Heart right ventricle (tissue), 16 donors: ENCODE measurements at regions not wholly inside any gene's neighbourhood (a gene's known extent, or its start where the extent isn't known, plus 50 kb on each side); places are given as distances from the start of the nearest gene placed in this dataset.

Source experiments
- ATAC-seq, 8 donors: fragments of 200-7000 bp; cut with Tn5 transposase; one replicate each; pipeline ENCODE4 v1.9.1; 2020; ENCODE audit warnings: mild to moderate bottlenecking in 8 of 8, moderate library complexity in 8 of 8, moderate number of reproducible peaks in 1 of 8
- DNase-seq, 2 donors: peaks; one replicate each; pipeline ENCODE4 v3.0.0-alpha.2; 2020
- H3K27ac ChIP-seq, 10 donors: fragments of 200-600 bp; sonication (generic) in 2 of 10; one replicate each; pipeline versions ENCODE4 v1.5.0 to v1.8.0; 2020 to 2022; ENCODE audit warnings: mild to moderate bottlenecking in 3 of 10
- H3K27me3 ChIP-seq, 7 donors: fragments of 200-600 bp; one replicate each; pipeline ENCODE4 v1.8.0; 2021 to 2022; ENCODE audit warnings: mild to moderate bottlenecking in 2 of 7
- H3K36me3 ChIP-seq, 9 donors: fragments of 200-600 bp; sonication (generic) in 1 of 9; one replicate each; pipeline versions ENCODE4 v1.5.0 to v1.8.0; 2020 to 2022; ENCODE audit warnings: mild to moderate bottlenecking in 2 of 9
- H3K4me1 ChIP-seq, 9 donors: fragments of 200-600 bp; sonication (generic) in 1 of 9; one replicate each; pipeline versions ENCODE4 v1.5.0 to v1.8.0; 2020 to 2022; ENCODE audit warnings: mild to moderate bottlenecking in 4 of 9
- H3K4me3 ChIP-seq, 10 donors: fragments of 200-600 bp; sonication (generic) in 2 of 10; one replicate each; pipeline versions ENCODE4 v1.5.0 to v1.8.0; 2020 to 2022; ENCODE audit warnings: mild to moderate bottlenecking in 7 of 10, moderate library complexity in 2 of 10
- H3K9me3 ChIP-seq, 11 donors: fragments of 200-600 bp in 10 of 11; sonication (generic) in 2 of 11; one replicate each; pipeline versions ENCODE4 v1.5.0 to v1.8.0; 2013 to 2022; ENCODE audit warnings: mild to moderate bottlenecking in 2 of 11, control low read depth in 1 of 11, moderate library complexity in 1 of 11
- CTCF ChIP-seq, 9 donors: fragments of 200-600 bp; sonication (generic) in 2 of 9; IDR thresholded peaks; one replicate each; pipeline versions ENCODE4 v1.5.0 to v1.8.0; 2021 to 2022; ENCODE audit warnings: antibody characterized with exemption in 9 of 9, mild to moderate bottlenecking in 5 of 9, moderate library complexity in 1 of 9
- WGBS, 2 donors: extraction: QIAGEN DNeasy Blood & Tissue Kit; methylation state at CpG; one replicate each; pipeline ENCODE4 v1.1.7; 2013; ENCODE audit warnings: inconsistent platforms in 1 of 2; 5-methylcytosine and 5-hydroxymethylcytosine counted together
- intact Hi-C, 10 donors: fragments of 100-400 bp; cut with DNase I; formaldehyde crosslinking; loops; one replicate each; pipeline versions ENCODE4 v1.11.1 to v1.14.2; 2022
- donor health status: Arrhythmogenic right ventricular cardiomyopathy.
- donor health status: ischemic (EF 13 %, LVEDD 7.1; RV severe dilation, severe dysfunction).
- donor health status: healthy with polysubstance abuse.
- donor health status: DM: no; HTN: yes; CAD: no.
- donor health status: DM: no; HTN: no; CAD: no.
- donor health status: ischemic (EF 25% LVEDD 6.9; RV normal size, moderate dysfunction).
- donor health status: ischemic (EF 25% LVEDD 5.7; RV mildly dilated, moderate dysfunction).
- donor health status: healthy.
- donor health status: DM: yes; HTN: yes; CAD: no.
- donor health status: Ischemic cardiomyopathy.
- donor health status: ischemic (EF 35%, LVEDD 5.7; RV mildly dilated, moderate dysfunction).
- donor health status: nonischemic (EF 11% LVEDD 7.7; RV severe dilation, severe dysfunction).
- donor health status: DM: yes; HTN: yes; CAD: no.
- donor health status: PGD.
- donor health status: ischemic (EF 29% LVEDD 5.4; RV normal size, mild dysfunction).
- donor health status: nonischemic (EF 23%, LVEDD 6.1; RV moderate dilation, normal function).

GRCh38 chr3:106731230-106731629, 646.0 kb upstream of the CCDC54 start:
- Histone ChIP-seq H3K4me3 (no peak overlapping the region), H3K9me3 (no peaks in the 10 kb centered on the region), H3K27ac (no peak overlapping the region), H3K36me3 (no peaks in the 10 kb centered on the region), H3K4me1 (peaks cover 0 to 2% (median 0%) of the 10 kb centered on the region in 9 donors), H3K27me3 (no peaks in the 10 kb centered on the region)
- ATAC-seq = no peak
- 73 to 89% methylated on average over 2 of the region's 2 CpGs for WGBS, 2 donors
- intact Hi-C loops = no loop called here
- no peak for TF ChIP-seq CTCF (IDR thresholded peaks at IDR 0.05)
- no peak for DNase-seq

GRCh38 chr3:106734712-106735111, 642.5 kb upstream of the CCDC54 start:
- intact Hi-C loops = no loop called here
- no peak for TF ChIP-seq CTCF (IDR thresholded peaks at IDR 0.05)
- Histone ChIP-seq H3K36me3 (no peaks in the 10 kb centered on the region), H3K27ac (no peak overlapping the region), H3K9me3 (peaks cover 0 to 5% (median 0%) of the 10 kb centered on the region in 11 donors), H3K4me1 (no peaks in the 10 kb centered on the region), H3K27me3 (no peaks in the 10 kb centered on the region), H3K4me3 (no peak overlapping the region)
- WGBS, 2 donors = 77 to 87% methylated on average over 1 of the region's 1 CpG
- no peak for ATAC-seq
- DNase-seq = no peak

- Histone ChIP-seq H3K4me1 (no peaks in the 10 kb centered on the region), H3K27ac (no peak overlapping the region), H3K9me3 (peaks cover 0 to 5% (median 0%) of the 10 kb centered on the region in 11 donors), H3K27me3 (no peaks in the 10 kb centered on the region), H3K36me3 (no peaks in the 10 kb centered on the region), H3K4me3 (no peak overlapping the region)
- WGBS, 2 donors = 90 to 98% methylated on average over 1 of the region's 1 CpG
- ATAC-seq = no peak
- DNase-seq = no peak
- TF ChIP-seq CTCF (IDR thresholded peaks at IDR 0.05) = no peak
- intact Hi-C loops = no loop called here
Observed at GRCh38 chr3:106737265-106737664, 640.0 kb upstream of the CCDC54 start.

GRCh38 chr3:106740116-106740515, 637.1 kb upstream of the CCDC54 start:
- H3K9me3 ChIP-seq = peaks cover 0 to 5% (median 0%) of the 10 kb centered on the region in 11 donors
- no peak for ATAC-seq
- H3K36me3 ChIP-seq = no peaks in the 10 kb centered on the region
- DNase-seq = no peak
- no peaks in the 10 kb centered on the region for H3K4me1 ChIP-seq
- WGBS, 2 donors = 49 to 57% methylated on average over 1 of the region's 1 CpG
- no peaks in the 10 kb centered on the region for H3K27me3 ChIP-seq
- H3K27ac ChIP-seq = no peak overlapping the region
- no peak for TF ChIP-seq CTCF (IDR thresholded peaks at IDR 0.05)
- intact Hi-C loops = no loop called here
- H3K4me3 ChIP-seq = no peak overlapping the region
